ENCODE measurements at regions not wholly inside any gene's neighbourhood (a gene's known extent, or its start where the extent isn't known, plus 50 kb on each side); places are given as distances from the start of the nearest gene placed in this dataset.

- TF ChIP-seq EZH2 (IDR thresholded peaks at IDR 0.05; ENCODE audit: insufficient read depth, poor library complexity, severe bottlenecking): no peak
- TF ChIP-seq EZH2phosphoT487 (IDR thresholded peaks at IDR 0.05; ENCODE audit: insufficient read depth, low read depth): no peak
These were observed 1148.1 kb upstream of the NCAM2 start for GRCh38 chr21:19850157-19850556.
